Esophagus squamous epithelium (tissue), 4 donors: ENCODE measurements at regions not wholly inside any gene's neighbourhood (a gene's known extent, or its start where the extent isn't known, plus 50 kb on each side); places are given as distances from the start of the nearest gene placed in this dataset.

Source experiments
- CTCF ChIP-seq, 6 experiments: fragments of 450-650 bp in 4 of 6; fragments of 200-600 bp in 2 of 6; sonication (generic) in 2 of 6; IDR thresholded peaks; one replicate each; pipeline ENCODE4 v1.5.1; 2016 to 2019; ENCODE audit warnings: antibody characterized with exemption in 6 of 6, mild to moderate bottlenecking in 4 of 6, moderate library complexity in 4 of 6
- POLR2A ChIP-seq, 4 donors: fragments of 450-650 bp; IDR thresholded peaks; one replicate each; pipeline ENCODE4 v1.6.1; 2017; ENCODE audit warnings: antibody characterized with exemption in 4 of 4, mild to moderate bottlenecking in 4 of 4, moderate library complexity in 3 of 4

- TF ChIP-seq CTCF (IDR thresholded peaks at IDR 0.05) (no peak), POLR2A (IDR thresholded peaks at IDR 0.05) (no peak)
Observed at GRCh38 chr18:5065615-5066014, 131.4 kb downstream of the AKAIN1 start.
